DOHH2 (cell line): ENCODE measurements at regions not wholly inside any gene's neighbourhood (a gene's known extent, or its start where the extent isn't known, plus 50 kb on each side); places are given as distances from the start of the nearest gene placed in this dataset.

Source experiments
- CTCF ChIP-seq: fragments of 200-600 bp; sonication (generic); IDR thresholded peaks from one replicate; pipeline ENCODE4 v1.5.1; 2014; ENCODE audit warnings: antibody characterized with exemption, mild to moderate bottlenecking, low read depth, low read length; ENCODE audit not compliant: poor library complexity, severe bottlenecking
- EZH2phosphoT487 ChIP-seq: fragments of 200-600 bp; sonication (generic); IDR thresholded peaks from 2 replicates; pipeline ENCODE4 v1.6.1; 2017; ENCODE audit warnings: borderline replicate concordance, mild to moderate bottlenecking, antibody characterized with exemption, low read length, moderate library complexity, mixed read lengths

- TF ChIP-seq CTCF, result no peak
- TF ChIP-seq EZH2phosphoT487, result no peak
Measured at GRCh38 chr2:199186301-199186751, 271.4 kb downstream of the SATB2 start.
